Limb (tissue), 2 donors: ENCODE measurements at regions not wholly inside any gene's neighbourhood (a gene's known extent, or its start where the extent isn't known, plus 50 kb on each side); places are given as distances from the start of the nearest gene placed in this dataset.

Experiments used
- DNase-seq, 2 donors: peaks; one replicate each; pipeline ENCODE4 v3.0.0-alpha.2; 2016; ENCODE audit errors: extremely low spot score in 2 of 2

- peak in 1 of 2 donors; percentile 27 for DNase-seq
These were observed 213.1 kb downstream of the TBC1D2B start for GRCh38 chr15:77864211-77865105.

- DNase-seq = peak in 1 of 2 donors; percentile 27
These were observed 213.9 kb downstream of the TBC1D2B start for GRCh38 chr15:77863491-77864105.

GRCh38 chr15:77862651-77863104 lies 214.8 kb downstream of the TBC1D2B start:
- peak in 1 of 2 donors; percentile 34 for DNase-seq

GRCh38 chr15:77861997-77862635 lies 215.4 kb downstream of the TBC1D2B start:
- DNase-seq = peak in 1 of 2 donors; percentile 21

GRCh38 chr15:77860071-77860691 lies 217.3 kb downstream of the TBC1D2B start:
- DNase-seq = peak in 1 of 2 donors; percentile 27

- no peak for DNase-seq
These were observed 217.9 kb downstream of the TBC1D2B start for GRCh38 chr15:77859491-77860060.

GRCh38 chr15:77858792-77859490 lies 218.6 kb downstream of the TBC1D2B start:
- no peak for DNase-seq

- peak in 1 of 2 donors; percentile 26 for DNase-seq
These were observed 220.1 kb downstream of the TBC1D2B start for GRCh38 chr15:77857419-77857818.

- DNase-seq = peak in 1 of 2 donors; percentile 24
These were observed 220.7 kb downstream of the TBC1D2B start for GRCh38 chr15:77856705-77857346.

GRCh38 chr15:77855871-77856270 lies 221.6 kb downstream of the TBC1D2B start:
- DNase-seq = no peak

- DNase-seq = no peak
These were observed 222.3 kb upstream of the LINGO1 start for GRCh38 chr15:77854980-77855379.

GRCh38 chr15:77853910-77854309 lies 221.2 kb upstream of the LINGO1 start:
- no peak for DNase-seq

GRCh38 chr15:77853008-77853328 lies 220.3 kb upstream of the LINGO1 start:
- no peak for DNase-seq

- DNase-seq = peak in 1 of 2 donors; percentile 36
These were observed 219.7 kb upstream of the LINGO1 start for GRCh38 chr15:77852241-77853007.

GRCh38 chr15:77851691-77852090 lies 219.0 kb upstream of the LINGO1 start:
- peak in 1 of 2 donors; percentile 48 for DNase-seq

- DNase-seq = no peak
These were observed 218.4 kb upstream of the LINGO1 start for GRCh38 chr15:77851086-77851485.

- DNase-seq = no peak
These were observed 214.3 kb upstream of the LINGO1 start for GRCh38 chr15:77846986-77847385.

GRCh38 chr15:77846360-77846759 lies 213.6 kb upstream of the LINGO1 start:
- no peak for DNase-seq

GRCh38 chr15:77844798-77845446 lies 212.2 kb upstream of the LINGO1 start:
- no peak for DNase-seq
